ENCODE measurements at regions not wholly inside any gene's neighbourhood (a gene's known extent, or its start where the extent isn't known, plus 50 kb on each side); places are given as distances from the start of the nearest gene placed in this dataset.

GRCh38 chr5:164501344-164501743 lies 995.9 kb downstream of the MAT2B start:
- no peaks in the 10 kb centered on the region for H3K9me3 ChIP-seq
- no peak for FAIRE-seq
- TF ChIP-seq CTCF (IDR thresholded peaks at IDR 0.05): no peak
- intact Hi-C loops (cut with DNase I): loop anchor here in 2 of 3 donors (10.0 kb wide), 2 partner anchors 487 to 937 kb away; no protein-coding TSS in a partner anchor
- peaks cover 0 to 7% (median 0%) of the 10 kb centered on the region in 3 donors for H3K4me1 ChIP-seq
- no peak overlapping the region for H3K27ac ChIP-seq
- H3K4me3 ChIP-seq: no peak overlapping the region
- H3K27me3 ChIP-seq: no peaks in the 10 kb centered on the region
- no peaks in the 10 kb centered on the region for H3K36me3 ChIP-seq
- ATAC-seq: peak in 2 of 4 donors; percentile 34 to 68
- DNase-seq: no peak
- WGBS, 2 donors: 12% methylated on average over 3 of the region's 3 CpGs

GRCh38 chr5:164504141-164504772 lies 998.8 kb downstream of the MAT2B start:
- intact Hi-C loops (cut with DNase I): loop anchor here in 2 of 3 donors (10.0 kb wide), 2 partner anchors 489 to 939 kb away; no protein-coding TSS in a partner anchor
- peak in 3 of 4 donors; percentile 67 to 81 (median 79) for ATAC-seq
- 25 to 29% methylated on average over 7 of the region's 7 CpGs for WGBS, 2 donors

GRCh38 chr5:164505791-164506190 lies 1000.4 kb downstream of the MAT2B start:
- H3K4me3 ChIP-seq: no peak overlapping the region
- peaks cover 0 to 7% (median 0%) of the 10 kb centered on the region in 3 donors for H3K4me1 ChIP-seq
- no peaks in the 10 kb centered on the region for H3K9me3 ChIP-seq
- no peaks in the 10 kb centered on the region for H3K27me3 ChIP-seq
- WGBS, 2 donors: 54 to 62% methylated on average over 4 of the region's 4 CpGs
- H3K36me3 ChIP-seq: no peaks in the 10 kb centered on the region
- no peak for FAIRE-seq
- DNase-seq: no peak
- no peak for ATAC-seq
- intact Hi-C loops (cut with DNase I): loop anchor here in 2 of 3 donors (10.0 kb wide), 2 partner anchors 491 to 941 kb away; no protein-coding TSS in a partner anchor
- H3K27ac ChIP-seq: no peak overlapping the region
- no peak for TF ChIP-seq CTCF (IDR thresholded peaks at IDR 0.05)

More at GRCh38 chr5:164504141-164504772, 998.8 kb downstream of the MAT2B start:
- H3K36me3 ChIP-seq: no peaks in the 10 kb centered on the region
- peaks cover 0 to 7% (median 0%) of the 10 kb centered on the region in 3 donors for H3K4me1 ChIP-seq
- no peak overlapping the region for H3K27ac ChIP-seq
- DNase-seq: peak in 2 of 6 donors; percentile 17 to 51
- FAIRE-seq: peak; percentile 83
- no peaks in the 10 kb centered on the region for H3K27me3 ChIP-seq
- no peak overlapping the region for H3K4me3 ChIP-seq
- peak; percentile 45 to 82 (median 70) for TF ChIP-seq CTCF (IDR thresholded peaks at IDR 0.05)
- no peaks in the 10 kb centered on the region for H3K9me3 ChIP-seq

- intact Hi-C loops (cut with DNase I): no loop called here
- no peaks in the 10 kb centered on the region for H3K9me3 ChIP-seq
- H3K36me3 ChIP-seq: no peaks in the 10 kb centered on the region
- no peaks in the 10 kb centered on the region for H3K27me3 ChIP-seq
- FAIRE-seq (no peak), ATAC-seq (no peak), DNase-seq (no peak)
- H3K27ac ChIP-seq: no peak overlapping the region
- no peak for TF ChIP-seq CTCF (IDR thresholded peaks at IDR 0.05)
- WGBS, 2 donors: 5 to 16% methylated on average over 1 of the region's 1 CpG
- no peak overlapping the region for H3K4me3 ChIP-seq
- H3K4me1 ChIP-seq: no peaks in the 10 kb centered on the region
Observed at GRCh38 chr5:164518067-164518740, 1012.8 kb downstream of the MAT2B start.

GRCh38 chr5:164518741-164519080 lies 1013.3 kb downstream of the MAT2B start:
- ATAC-seq (no peak), FAIRE-seq (no peak), DNase-seq (no peak)
- intact Hi-C loops (cut with DNase I): no loop called here
- no peaks in the 10 kb centered on the region for H3K27me3 ChIP-seq
- TF ChIP-seq CTCF (IDR thresholded peaks at IDR 0.05): no peak
- no peaks in the 10 kb centered on the region for H3K9me3 ChIP-seq
- H3K4me3 ChIP-seq: no peak overlapping the region
- H3K36me3 ChIP-seq: no peaks in the 10 kb centered on the region
- WGBS, 2 donors: 85 to 88% methylated on average over 4 of the region's 4 CpGs
- no peaks in the 10 kb centered on the region for H3K4me1 ChIP-seq
- no peak overlapping the region for H3K27ac ChIP-seq

Measured in pancreas (tissue), 10 donors.